ENCODE measurements at regions not wholly inside any gene's neighbourhood (a gene's known extent, or its start where the extent isn't known, plus 50 kb on each side); places are given as distances from the start of the nearest gene placed in this dataset.

DNA sequence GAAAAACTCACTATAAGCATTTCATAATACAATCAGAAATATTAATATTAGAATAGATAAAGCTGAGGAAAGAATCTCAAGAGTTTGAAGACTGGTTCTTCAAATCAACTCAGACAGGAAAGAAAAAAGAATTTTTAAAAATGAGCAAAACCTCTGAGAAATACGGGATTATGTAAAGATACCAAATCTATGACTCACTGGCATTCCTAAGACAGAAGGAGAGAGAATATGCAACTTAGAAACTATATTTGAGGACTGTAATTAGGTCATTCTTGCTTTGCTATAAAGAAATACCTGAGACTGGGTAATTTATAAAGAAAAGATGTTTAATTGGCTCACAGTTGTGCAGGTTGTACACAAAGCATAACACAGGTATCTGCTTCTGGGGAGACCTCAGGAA lies 665.1 kb downstream of the RNF144B start:
- Histone ChIP-seq H4K20me1 (ENCODE audit: insufficient read depth) (no peaks in the 10 kb centered on the region), H3F3A (ENCODE audit: insufficient read depth, low read length, poor library complexity, severe bottlenecking) (no peaks in the 10 kb centered on the region), H3K4me3 (ENCODE audit: low read length) (no peak overlapping the region), H2AFZ (ENCODE audit: low read depth, low read length) (no peak overlapping the region), H3K27ac (ENCODE audit: low read length) (no peak overlapping the region), H3K4me2 (ENCODE audit: low read length) (no peak overlapping the region), H3K36me3 (ENCODE audit: insufficient read depth, low read length) (no peaks in the 10 kb centered on the region), H3K9me2 (ENCODE audit: insufficient read depth, low read length) (no peaks in the 10 kb centered on the region), H3K9ac (ENCODE audit: low read length) (no peak overlapping the region), H3K27me3 (ENCODE audit: insufficient read depth, low read depth, low read length) (no peaks in the 10 kb centered on the region), H3K9me3 (ENCODE audit: low read length) (peaks cover 5% of the 10 kb centered on the region), H3K79me2 (replicated peaks; ENCODE audit: insufficient read depth, low read length) (no peaks in the 10 kb centered on the region)
- TF ChIP-seq EP300 (conservative IDR thresholded peaks at IDR 0.05; ENCODE audit: poor library complexity, severe bottlenecking) (no peak), TAF1 (IDR thresholded peaks at IDR 0.05; ENCODE audit: low read depth) (no peak), CTCF (IDR thresholded peaks at IDR 0.05; ENCODE audit: poor library complexity, severe bottlenecking) (no peak), MXI1 (conservative IDR thresholded peaks at IDR 0.05; ENCODE audit: poor library complexity, severe bottlenecking) (no peak), REST (IDR thresholded peaks at IDR 0.05; ENCODE audit: borderline replicate concordance) (no peak), POLR2AphosphoS5 (IDR thresholded peaks at IDR 0.05) (no peak), EZH2 (IDR thresholded peaks at IDR 0.05; ENCODE audit: borderline replicate concordance, insufficient read depth, low read length, poor library complexity, severe bottlenecking) (no peak), SMC3 (conservative IDR thresholded peaks at IDR 0.05; ENCODE audit: poor library complexity) (no peak), RAD21 (conservative IDR thresholded peaks at IDR 0.05) (no peak)

GRCh38 chr6:19059102-19059501 lies 672.0 kb downstream of the RNF144B start:
- Histone ChIP-seq H3K4me2 (ENCODE audit: low read length) (no peak overlapping the region), H3K9me3 (ENCODE audit: low read length) (no peaks in the 10 kb centered on the region), H3K27ac (ENCODE audit: low read length) (no peak overlapping the region), H3K4me3 (ENCODE audit: low read length) (no peak overlapping the region), H3F3A (ENCODE audit: insufficient read depth, low read length, poor library complexity, severe bottlenecking) (no peaks in the 10 kb centered on the region), H3K27me3 (ENCODE audit: insufficient read depth, low read depth, low read length) (no peaks in the 10 kb centered on the region), H4K20me1 (ENCODE audit: insufficient read depth) (no peaks in the 10 kb centered on the region), H2AFZ (ENCODE audit: low read depth, low read length) (no peak overlapping the region), H3K36me3 (ENCODE audit: insufficient read depth, low read length) (no peaks in the 10 kb centered on the region), H3K9ac (ENCODE audit: low read length) (no peak overlapping the region), H3K79me2 (replicated peaks; ENCODE audit: insufficient read depth, low read length) (no peaks in the 10 kb centered on the region), H3K9me2 (ENCODE audit: insufficient read depth, low read length) (no peaks in the 10 kb centered on the region)
- TF ChIP-seq REST (IDR thresholded peaks at IDR 0.05; ENCODE audit: borderline replicate concordance) (no peak), EZH2 (IDR thresholded peaks at IDR 0.05; ENCODE audit: borderline replicate concordance, insufficient read depth, low read length, poor library complexity, severe bottlenecking) (no peak), EP300 (conservative IDR thresholded peaks at IDR 0.05; ENCODE audit: poor library complexity, severe bottlenecking) (no peak), CTCF (IDR thresholded peaks at IDR 0.05; ENCODE audit: poor library complexity, severe bottlenecking) (no peak), SMC3 (conservative IDR thresholded peaks at IDR 0.05; ENCODE audit: poor library complexity) (no peak), RAD21 (conservative IDR thresholded peaks at IDR 0.05) (no peak), TAF1 (IDR thresholded peaks at IDR 0.05; ENCODE audit: low read depth) (no peak), POLR2AphosphoS5 (IDR thresholded peaks at IDR 0.05) (no peak), MXI1 (conservative IDR thresholded peaks at IDR 0.05; ENCODE audit: poor library complexity, severe bottlenecking) (no peak)
